Fibroblast of lung (primary cell): ENCODE measurements at regions not wholly inside any gene's neighbourhood (a gene's known extent, or its start where the extent isn't known, plus 50 kb on each side); places are given as distances from the start of the nearest gene placed in this dataset.

Experiments used
- DNase-seq, 2 donors: peaks; one replicate each; pipeline versions ENCODE4 v3.0.0 to v3.0.0-alpha.2; 2010; ENCODE audit warnings: low read depth in 2 of 2
- H2AFZ ChIP-seq: 2 replicates; pipeline ENCODE4 v1.5.1; 2012; ENCODE audit warnings: low read length, control low read depth, inconsistent platforms
- H3K27ac ChIP-seq: 2 replicates; pipeline ENCODE4 v1.5.1; 2011; ENCODE audit warnings: low read length, control low read depth; ENCODE audit not compliant: insufficient read depth
- H3K27me3 ChIP-seq: 2 replicates; pipeline ENCODE4 v1.5.1; 2011; ENCODE audit warnings: mild to moderate bottlenecking, low read length; ENCODE audit not compliant: control insufficient read depth, insufficient read depth
- H3K36me3 ChIP-seq: 2 replicates; pipeline ENCODE4 v1.5.1; 2011; ENCODE audit warnings: low read length; ENCODE audit not compliant: control insufficient read depth, insufficient read depth
- H3K4me1 ChIP-seq: 2 replicates; pipeline ENCODE4 v1.5.1; 2011; ENCODE audit warnings: low read length; ENCODE audit not compliant: control insufficient read depth, insufficient read depth; ENCODE audit errors: extremely low read depth
- H3K4me2 ChIP-seq: 2 replicates; pipeline ENCODE4 v1.5.1; 2011; ENCODE audit warnings: low read length, control low read depth; ENCODE audit not compliant: insufficient read depth; ENCODE audit errors: extremely low read depth
- H3K4me3 ChIP-seq, 4 experiments: fragments of 200-600 bp in 1 of 4; sonication (generic) in 1 of 4; replicated peaks in 1 of 4; 2 replicates each; pipeline ENCODE4 v1.5.1; 2011 to 2016; ENCODE audit warnings: low read length in 4 of 4, low read depth in 3 of 4, mild to moderate bottlenecking in 3 of 4, control low read depth in 2 of 4, inconsistent platforms in 1 of 4, mixed read lengths in 1 of 4; ENCODE audit not compliant: insufficient read depth in 1 of 4; ENCODE audit errors: control extremely low read depth in 1 of 4
- H3K79me2 ChIP-seq: 2 replicates; pipeline ENCODE4 v1.5.1; 2012; ENCODE audit warnings: mild to moderate bottlenecking, low read length, inconsistent platforms; ENCODE audit not compliant: control insufficient read depth, insufficient read depth
- H3K9ac ChIP-seq: 2 replicates; pipeline ENCODE4 v1.5.1; 2011; ENCODE audit warnings: mild to moderate bottlenecking, low read length, control low read depth; ENCODE audit not compliant: insufficient read depth
- H3K9me3 ChIP-seq: 2 replicates; pipeline ENCODE4 v1.5.1; 2012; ENCODE audit warnings: low read depth, low read length; ENCODE audit not compliant: control insufficient read depth, insufficient read depth
- H4K20me1 ChIP-seq: 2 replicates; pipeline ENCODE4 v1.5.1; 2011; ENCODE audit warnings: low read length; ENCODE audit not compliant: control insufficient read depth, insufficient read depth; ENCODE audit errors: extremely low read depth
- CTCF ChIP-seq, 2 donors: IDR thresholded peaks in 1 of 2; conservative IDR thresholded peaks in 1 of 2; 1 replicate in 1 of 2; 2 replicates in 1 of 2; pipeline ENCODE4 v1.5.1; 2011 to 2012; ENCODE audit warnings: low read length in 2 of 2, control low read depth in 1 of 2, inconsistent platforms in 1 of 2, low read depth in 1 of 2, mild to moderate bottlenecking in 1 of 2
- EZH2 ChIP-seq: IDR thresholded peaks from 2 replicates; pipeline ENCODE4 v1.5.1; 2012; ENCODE audit warnings: low read length, control low read depth, mild to moderate bottlenecking; ENCODE audit errors: missing control alignments

- no peak for DNase-seq
- no peaks in the 10 kb centered on the region for H3K27me3 ChIP-seq
- no peaks in the 10 kb centered on the region for H3K79me2 ChIP-seq
- H3K9me3 ChIP-seq = no peaks in the 10 kb centered on the region
- no peak overlapping the region for H3K27ac ChIP-seq
- H3K36me3 ChIP-seq = no peaks in the 10 kb centered on the region
- no peak overlapping the region for H3K9ac ChIP-seq
- TF ChIP-seq CTCF (conservative IDR thresholded peaks at IDR 0.05 in 1 of 2, IDR thresholded peaks at IDR 0.05 in 1 of 2; ENCODE audit: low read depth in 1 of 2, low read length in 2 of 2) (no peak), EZH2 (no peak)
- H3K4me2 ChIP-seq = no peak overlapping the region
- no peaks in the 10 kb centered on the region for H3K4me1 ChIP-seq
- H2AFZ ChIP-seq = no peak overlapping the region
- H4K20me1 ChIP-seq = no peaks in the 10 kb centered on the region
- no peak overlapping the region for H3K4me3 ChIP-seq
Observed at GRCh38 chr3:80978216-80978969, 783.1 kb downstream of the GBE1 start.

GRCh38 chr3:80970292-80970691, 791.2 kb downstream of the GBE1 start:
- TF ChIP-seq EZH2 (no peak), CTCF (conservative IDR thresholded peaks at IDR 0.05 in 1 of 2, IDR thresholded peaks at IDR 0.05 in 1 of 2; ENCODE audit: low read depth in 1 of 2, low read length in 2 of 2) (no peak)
- no peak for DNase-seq
- no peaks in the 10 kb centered on the region for H3K9me3 ChIP-seq

GRCh38 chr3:80929576-80929975, 831.9 kb downstream of the GBE1 start:
- TF ChIP-seq CTCF (conservative IDR thresholded peaks at IDR 0.05 in 1 of 2, IDR thresholded peaks at IDR 0.05 in 1 of 2; ENCODE audit: low read depth in 1 of 2, low read length in 2 of 2) = no peak
- TF ChIP-seq EZH2 = no peak
- Histone ChIP-seq H3K79me2 (no peaks in the 10 kb centered on the region), H3K9ac (no peak overlapping the region), H3K27ac (no peak overlapping the region), H3K4me2 (no peak overlapping the region), H3K9me3 (no peaks in the 10 kb centered on the region), H3K27me3 (no peaks in the 10 kb centered on the region), H2AFZ (no peak overlapping the region), H3K36me3 (no peaks in the 10 kb centered on the region), H3K4me3 (no peak overlapping the region), H4K20me1 (no peaks in the 10 kb centered on the region), H3K4me1 (no peaks in the 10 kb centered on the region)
- no peak for DNase-seq

More at GRCh38 chr3:80970292-80970691, 791.2 kb downstream of the GBE1 start:
- H2AFZ ChIP-seq = no peak overlapping the region
- H3K27me3 ChIP-seq = no peaks in the 10 kb centered on the region
- no peaks in the 10 kb centered on the region for H4K20me1 ChIP-seq
- H3K9ac ChIP-seq = no peak overlapping the region
- no peak overlapping the region for H3K4me3 ChIP-seq
- H3K36me3 ChIP-seq = no peaks in the 10 kb centered on the region
- no peak overlapping the region for H3K4me2 ChIP-seq
- H3K4me1 ChIP-seq = no peaks in the 10 kb centered on the region
- H3K79me2 ChIP-seq = no peaks in the 10 kb centered on the region
- H3K27ac ChIP-seq = no peak overlapping the region
